Ovary (tissue), 7 donors: ENCODE measurements at regions not wholly inside any gene's neighbourhood (a gene's known extent, or its start where the extent isn't known, plus 50 kb on each side); places are given as distances from the start of the nearest gene placed in this dataset.

ENCODE experiments used
- DNase-seq, 5 donors: peaks; one replicate each; pipeline ENCODE4 v3.0.0-alpha.2; 2019 to 2020
- H3K27ac ChIP-seq, 2 donors: fragments of 200-600 bp; one replicate each; pipeline versions ENCODE4 v1.5.1 to v1.8.0; 2019 to 2022
- H3K27me3 ChIP-seq: fragments of 200-600 bp; one replicate; pipeline ENCODE4 v1.8.0; 2022
- H3K36me3 ChIP-seq: fragments of 200-600 bp; sonication (generic); one replicate; pipeline ENCODE4 v1.5.1; 2019
- H3K4me1 ChIP-seq: one replicate; pipeline ENCODE4 v1.8.1; 2013; ENCODE audit warnings: mild to moderate bottlenecking, moderate library complexity; ENCODE audit not compliant: insufficient read depth
- H3K4me3 ChIP-seq: fragments of 200-600 bp; sonication (generic); one replicate; pipeline ENCODE4 v1.5.1; 2017
- H3K9me3 ChIP-seq, 2 donors: fragments of 200-600 bp in 1 of 2; sonication (generic) in 1 of 2; one replicate each; pipeline versions ENCODE4 v1.5.1 to v1.8.1; 2013 to 2019; ENCODE audit warnings: mild to moderate bottlenecking in 1 of 2, moderate library complexity in 1 of 2
- EP300 ChIP-seq: sonication (generic); formaldehyde crosslinking; IDR thresholded peaks from one replicate; pipeline ENCODE4 v1.6.1; 2017; ENCODE audit warnings: antibody characterized with exemption
- POLR2A ChIP-seq: fragments of 450-650 bp; IDR thresholded peaks from one replicate; pipeline ENCODE4 v1.6.1; 2017; ENCODE audit warnings: antibody characterized with exemption, mild to moderate bottlenecking, moderate library complexity
- WGBS, 3 donors: extraction: QIAGEN DNeasy Blood & Tissue Kit in 1 of 3; methylation state at CpG; one replicate each; pipeline versions ENCODE4 v1.1.5 to v1.1.7; 2013 to 2017; 5-methylcytosine and 5-hydroxymethylcytosine counted together
- intact Hi-C, 4 donors: fragments of 100-400 bp; cut with DNase I; formaldehyde crosslinking; loops; one replicate each; pipeline versions ENCODE4 v1.11.0 to v1.15.1; 2022 to 2023
- TF ChIP-seq, protein P1 (sequence below), 3 donors: fragments of 450-650 bp in 2 of 3; fragments of 200-600 bp in 1 of 3; IDR thresholded peaks; one replicate each; pipeline versions ENCODE4 v1.5.1 to v1.8.0; 2016 to 2022; ENCODE audit warnings: antibody characterized with exemption in 3 of 3, mild to moderate bottlenecking in 1 of 3
- donor health status: DM: no; HTN: no; CAD: no; lungs with moderate emphysema.
- donor health status: DM: no; HTN: no; CAD: no.
- donor health status: Bipolar disorder and iron deficiency.
- donor health status: DM: no; HTN: no; CAD: no.
- donor health status: DM: yes; HTN: yes; CAD: no.

DNA sequence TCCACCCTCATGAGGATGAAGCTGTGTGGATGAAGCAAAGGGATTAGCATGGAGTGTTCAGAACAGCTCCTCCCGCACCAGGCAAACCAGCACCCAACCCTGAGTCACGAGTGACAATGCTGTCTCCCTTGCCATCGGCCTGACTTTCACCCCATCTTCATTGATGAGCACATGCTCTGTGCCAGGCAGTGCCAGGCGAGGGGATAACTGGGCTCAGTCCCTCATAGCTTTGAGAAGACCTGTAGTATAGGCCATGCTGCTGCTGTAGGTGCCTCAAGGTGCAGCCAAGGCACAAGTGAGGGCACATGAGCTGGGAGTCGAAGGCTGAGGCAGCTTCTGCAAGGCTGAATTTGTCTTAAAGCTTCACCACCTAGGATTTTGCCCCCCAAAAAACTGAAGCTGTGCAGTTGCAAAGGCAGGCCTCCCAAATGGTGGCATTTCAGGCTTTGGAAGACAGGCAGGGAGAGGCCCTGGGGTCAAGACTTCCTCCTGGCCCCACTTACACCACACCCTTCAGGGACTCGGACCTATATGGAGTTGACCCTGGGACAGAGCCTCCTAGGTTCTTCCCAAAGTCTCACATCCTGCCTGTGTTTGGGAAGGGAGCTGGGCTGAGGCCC lies 54.2 kb upstream of the GDF10 start:
- 86 to 91% (median 89%) methylated on average over 6 of the region's 6 CpGs for WGBS, 3 donors
- Histone ChIP-seq H3K4me1 (no peaks in the 10 kb centered on the region), H3K4me3 (no peak overlapping the region), H3K9me3 (no peaks in the 10 kb centered on the region), H3K27me3 (no peaks in the 10 kb centered on the region), H3K36me3 (no peaks in the 10 kb centered on the region), H3K27ac (no peak overlapping the region)
- intact Hi-C loops, result no loop called here
- TF ChIP-seq POLR2A (no peak), EP300 (no peak)
- TF ChIP-seq, protein P1, sequence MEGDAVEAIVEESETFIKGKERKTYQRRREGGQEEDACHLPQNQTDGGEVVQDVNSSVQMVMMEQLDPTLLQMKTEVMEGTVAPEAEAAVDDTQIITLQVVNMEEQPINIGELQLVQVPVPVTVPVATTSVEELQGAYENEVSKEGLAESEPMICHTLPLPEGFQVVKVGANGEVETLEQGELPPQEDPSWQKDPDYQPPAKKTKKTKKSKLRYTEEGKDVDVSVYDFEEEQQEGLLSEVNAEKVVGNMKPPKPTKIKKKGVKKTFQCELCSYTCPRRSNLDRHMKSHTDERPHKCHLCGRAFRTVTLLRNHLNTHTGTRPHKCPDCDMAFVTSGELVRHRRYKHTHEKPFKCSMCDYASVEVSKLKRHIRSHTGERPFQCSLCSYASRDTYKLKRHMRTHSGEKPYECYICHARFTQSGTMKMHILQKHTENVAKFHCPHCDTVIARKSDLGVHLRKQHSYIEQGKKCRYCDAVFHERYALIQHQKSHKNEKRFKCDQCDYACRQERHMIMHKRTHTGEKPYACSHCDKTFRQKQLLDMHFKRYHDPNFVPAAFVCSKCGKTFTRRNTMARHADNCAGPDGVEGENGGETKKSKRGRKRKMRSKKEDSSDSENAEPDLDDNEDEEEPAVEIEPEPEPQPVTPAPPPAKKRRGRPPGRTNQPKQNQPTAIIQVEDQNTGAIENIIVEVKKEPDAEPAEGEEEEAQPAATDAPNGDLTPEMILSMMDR (IDR thresholded peaks at IDR 0.05), result no peak
- DNase-seq, result no peak

DNA sequence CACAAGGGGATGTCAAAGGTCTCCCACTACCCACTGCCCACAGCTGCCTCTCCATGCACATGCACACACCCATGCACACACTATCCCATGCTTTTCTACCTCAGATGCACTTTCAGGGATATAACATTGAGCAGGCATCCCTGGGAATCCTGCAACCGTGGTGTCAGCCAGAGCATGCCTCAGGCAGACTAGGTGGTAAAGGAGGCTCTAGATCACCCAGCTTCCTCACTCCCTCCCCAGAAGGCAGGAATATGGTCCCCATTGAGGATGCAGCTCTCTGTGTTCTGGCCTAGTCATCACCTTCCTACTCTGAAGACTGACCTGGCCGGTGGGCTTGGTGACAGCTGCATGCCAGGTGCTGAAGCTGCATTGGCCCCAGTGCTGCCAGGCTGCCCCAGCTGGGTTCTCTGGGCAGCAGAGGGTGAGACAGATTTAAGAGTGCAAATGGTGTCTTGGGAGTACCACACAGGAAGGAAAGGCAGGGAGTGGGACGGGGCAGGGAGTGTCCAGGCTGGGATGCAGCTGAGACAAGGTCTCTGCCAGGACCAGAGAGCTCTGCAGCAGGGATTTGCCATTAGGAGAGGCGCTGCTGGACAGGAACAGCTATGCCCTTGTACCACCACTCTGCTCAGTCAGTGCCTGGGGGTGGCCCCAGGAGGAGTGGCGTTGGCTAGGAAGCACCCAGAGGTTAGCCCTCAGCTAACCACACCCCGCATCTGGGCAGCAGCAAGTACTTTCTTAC lies 53.4 kb upstream of the GDF10 start:
- Histone ChIP-seq H3K9me3 (no peaks in the 10 kb centered on the region), H3K4me1 (no peaks in the 10 kb centered on the region), H3K4me3 (no peak overlapping the region), H3K27ac (no peak overlapping the region), H3K27me3 (no peaks in the 10 kb centered on the region), H3K36me3 (no peaks in the 10 kb centered on the region)
- TF ChIP-seq EP300 (no peak), POLR2A (no peak)
- TF ChIP-seq, protein P1 (IDR thresholded peaks at IDR 0.05), result no peak
- DNase-seq, result no peak
- 90 to 96% (median 92%) methylated on average over 6 of the region's 6 CpGs for WGBS, 3 donors
- intact Hi-C loops, result no loop called here

DNA sequence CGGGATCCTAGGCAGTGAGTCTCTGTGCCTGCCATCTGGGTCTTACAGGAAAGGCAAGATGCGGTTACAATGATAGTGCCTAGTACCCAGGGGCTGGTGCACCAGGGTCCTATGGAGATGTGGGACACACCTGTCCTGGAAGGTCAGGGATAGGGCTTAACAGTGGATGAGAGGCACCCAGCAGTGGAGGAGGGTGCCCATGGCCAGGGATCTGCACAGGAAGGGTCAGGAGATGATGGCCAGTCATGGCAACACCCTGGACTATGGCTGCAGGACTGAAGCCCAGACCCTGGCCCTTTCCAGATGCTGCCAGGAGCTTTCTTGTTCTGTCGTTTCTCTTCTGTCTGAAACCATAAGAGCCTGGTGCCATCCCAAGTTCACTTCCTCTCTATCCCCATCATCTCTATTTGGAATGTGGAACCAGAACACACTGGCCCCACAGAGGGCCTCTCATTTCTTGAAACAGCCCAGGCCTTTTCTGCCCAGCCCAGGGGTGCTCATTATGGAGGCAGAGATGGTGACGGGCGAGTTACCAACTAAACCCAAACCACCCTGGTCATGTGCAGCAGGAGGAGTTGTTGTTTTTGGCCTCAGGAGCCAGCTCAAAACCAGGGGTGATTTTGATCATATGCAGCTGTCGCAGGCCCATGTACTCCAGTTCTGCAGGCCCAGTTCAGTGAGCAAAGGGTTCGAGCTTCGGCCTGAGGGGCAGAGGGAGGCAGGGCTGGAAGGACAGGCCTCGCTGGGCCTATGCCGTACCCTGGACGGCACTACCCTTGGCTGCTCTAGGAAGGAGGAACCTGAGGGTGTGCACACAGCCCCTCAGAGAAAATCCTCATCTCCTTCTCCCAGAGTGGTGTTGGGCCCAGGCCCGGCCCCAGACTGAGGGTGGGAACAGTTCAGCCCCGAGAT lies 52.6 kb upstream of the GDF10 start:
- TF ChIP-seq EP300, result no peak
- TF ChIP-seq POLR2A, result no peak
- TF ChIP-seq, protein P1 (IDR thresholded peaks at IDR 0.05), result no peak
- Histone ChIP-seq H3K4me3 (no peak overlapping the region), H3K36me3 (no peaks in the 10 kb centered on the region), H3K9me3 (no peaks in the 10 kb centered on the region), H3K4me1 (no peaks in the 10 kb centered on the region), H3K27me3 (no peaks in the 10 kb centered on the region), H3K27ac (no peak overlapping the region)
- WGBS, 3 donors, result 81 to 82% (median 81%) methylated on average over 13 of the region's 13 CpGs
- no peak for DNase-seq
- intact Hi-C loops, result no loop called here

DNA sequence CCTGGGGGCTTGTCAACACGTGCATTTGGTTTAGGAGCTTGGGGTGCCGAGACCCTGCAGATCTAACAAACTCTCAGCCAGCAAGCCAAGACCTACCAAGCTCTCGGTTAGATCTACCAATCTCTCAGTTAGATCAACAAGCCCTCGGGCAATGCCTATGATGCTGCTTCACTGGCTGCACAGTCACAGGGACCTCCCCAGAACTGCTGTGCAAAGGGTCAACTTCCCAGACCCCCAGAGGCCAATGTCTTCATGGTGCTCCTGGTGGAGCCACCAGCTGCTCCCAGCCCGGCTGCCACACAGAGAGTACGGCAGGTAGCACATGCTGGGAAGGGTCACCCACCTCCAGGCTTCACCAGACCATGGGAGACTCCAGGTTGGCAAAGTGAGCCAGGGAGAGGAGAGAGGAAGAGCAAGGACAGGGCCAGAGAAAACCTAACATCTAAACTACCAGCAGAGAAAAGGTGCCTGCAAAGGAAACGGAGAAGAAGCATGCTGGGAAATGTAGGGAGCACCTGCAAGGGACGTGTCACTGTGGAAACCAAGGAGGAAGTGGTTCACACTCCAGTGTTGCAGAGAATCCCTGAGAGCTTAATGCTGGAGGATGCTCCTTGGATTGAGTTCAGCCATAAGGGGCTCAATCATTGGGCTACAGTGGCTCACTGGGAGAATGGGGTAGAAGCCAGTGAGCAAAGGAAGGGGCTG lies 51.5 kb upstream of the GDF10 start:
- no peak for DNase-seq
- H3K27ac ChIP-seq, result no peak overlapping the region
- H3K4me1 ChIP-seq, result no peaks in the 10 kb centered on the region
- no peaks in the 10 kb centered on the region for H3K27me3 ChIP-seq
- 85 to 87% (median 85%) methylated on average over 8 of the region's 8 CpGs for WGBS, 3 donors
- H3K36me3 ChIP-seq, result no peaks in the 10 kb centered on the region
- no peaks in the 10 kb centered on the region for H3K9me3 ChIP-seq
- intact Hi-C loops, result no loop called here
- no peak overlapping the region for H3K4me3 ChIP-seq
- no peak for TF ChIP-seq POLR2A
- TF ChIP-seq, protein P1 (IDR thresholded peaks at IDR 0.05), result no peak
- TF ChIP-seq EP300, result no peak
